ENCODE measurements at regions not wholly inside any gene's neighbourhood (a gene's known extent, or its start where the extent isn't known, plus 50 kb on each side); places are given as distances from the start of the nearest gene placed in this dataset.
"Not testable (repeated sequence)": the region's sequence is repeated elsewhere in the genome, so short reads cannot be mapped to it uniquely, and the experiment has no call there.

GRCh38 chr3:110015231-110015963 is 678.1 kb upstream of the DPPA4 start:
- intact Hi-C loops (cut with micrococcal nuclease) = no loop called here
- H3K36me3 ChIP-seq (ENCODE audit: control insufficient read depth in 2 of 3, insufficient read depth in 3 of 3, low read length in 3 of 3) = no peaks in the 10 kb centered on the region
- Mint-ChIP-seq H3K9me3 (peaks cover 0 to 5% (median 2%) of the 10 kb centered on the region in 11 donors), H3K4me1 (peaks cover 0 to 14% (median 0%) of the 10 kb centered on the region in 7 donors), H3K4me3 (no peak overlapping the region), H3K27ac (no peak overlapping the region), H3K27me3 (no peaks in the 10 kb centered on the region), H3K36me3 (no peaks in the 10 kb centered on the region)
- ATAC-seq (no peak), DNase-seq (no peak)
- no peak overlapping the region for H3K4me3 ChIP-seq (ENCODE audit: low read length)
- peaks cover 0 to 2% of the 10 kb centered on the region in 2 donors for H3K4me1 ChIP-seq (ENCODE audit: control insufficient read depth in 2 of 2, insufficient read depth in 2 of 2, low read length in 2 of 2)
- H3K27me3 ChIP-seq (ENCODE audit: control insufficient read depth in 2 of 2, insufficient read depth in 2 of 2, low read length in 2 of 2) = no peaks in the 10 kb centered on the region
- CTCF ChIA-PET = no interaction called here
- no peaks in the 10 kb centered on the region for H3K9me3 ChIP-seq (ENCODE audit: control insufficient read depth in 2 of 3, low read length in 3 of 3)
- no peak overlapping the region for H3K27ac ChIP-seq (ENCODE audit: low read depth, low read length)
- POLR2A ChIA-PET = interaction anchor here (0.6 kb wide), 1 partner anchor 72 kb away, joined by 3 read pairs; no protein-coding TSS in a partner anchor

GRCh38 chr3:110016235-110016815 is 679.0 kb upstream of the DPPA4 start:
- Mint-ChIP-seq H3K9me3 (peaks cover 0 to 5% (median 2%) of the 10 kb centered on the region in 11 donors), H3K27me3 (no peaks in the 10 kb centered on the region), H3K36me3 (no peaks in the 10 kb centered on the region), H3K4me3 (peak overlapping the region in 5 of 10 donors; percentile 17 to 62 (median 38)), H3K27ac (no peak overlapping the region), H3K4me1 (peaks cover 0 to 14% (median 0%) of the 10 kb centered on the region in 7 donors)
- intact Hi-C loops (cut with micrococcal nuclease) = no loop called here
- H3K27me3 ChIP-seq (ENCODE audit: control insufficient read depth in 2 of 2, insufficient read depth in 2 of 2, low read length in 2 of 2) = no peaks in the 10 kb centered on the region
- no peaks in the 10 kb centered on the region for H3K9me3 ChIP-seq (ENCODE audit: control insufficient read depth in 2 of 3, low read length in 3 of 3)
- DNase-seq = no peak
- no peak for ATAC-seq
- H3K4me1 ChIP-seq (ENCODE audit: control insufficient read depth in 2 of 2, insufficient read depth in 2 of 2, low read length in 2 of 2) = peaks cover 0 to 2% of the 10 kb centered on the region in 2 donors
- H3K27ac ChIP-seq (ENCODE audit: low read depth, low read length) = no peak overlapping the region
- H3K4me3 ChIP-seq (ENCODE audit: low read length) = no peak overlapping the region
- H3K36me3 ChIP-seq (ENCODE audit: control insufficient read depth in 2 of 3, insufficient read depth in 3 of 3, low read length in 3 of 3) = no peaks in the 10 kb centered on the region
- ChIA-PET CTCF (no interaction called here), POLR2A (no interaction called here)

GRCh38 chr3:110017304-110017703 is 680.0 kb upstream of the DPPA4 start:
- H3K27me3 Mint-ChIP-seq = no peaks in the 10 kb centered on the region
- intact Hi-C loops (cut with micrococcal nuclease) = no loop called here
- Histone ChIP-seq H3K27ac (ENCODE audit: low read depth, low read length) (no peak overlapping the region), H3K27me3 (ENCODE audit: control insufficient read depth in 2 of 2, insufficient read depth in 2 of 2, low read length in 2 of 2) (no peaks in the 10 kb centered on the region), H3K9me3 (ENCODE audit: control insufficient read depth in 2 of 3, low read length in 3 of 3) (no peaks in the 10 kb centered on the region), H3K4me3 (ENCODE audit: low read length) (no peak overlapping the region), H3K36me3 (ENCODE audit: control insufficient read depth in 2 of 3, insufficient read depth in 3 of 3, low read length in 3 of 3) (no peaks in the 10 kb centered on the region), H3K4me1 (ENCODE audit: control insufficient read depth in 2 of 2, insufficient read depth in 2 of 2, low read length in 2 of 2) (peaks cover 0 to 2% of the 10 kb centered on the region in 2 donors)
- ATAC-seq (no peak), DNase-seq (no peak)
- peaks cover 0 to 5% (median 2%) of the 10 kb centered on the region in 11 donors for H3K9me3 Mint-ChIP-seq
- ChIA-PET CTCF (no interaction called here), POLR2A (interaction anchor here (0.6 kb wide), 1 partner anchor 170 kb away, joined by 3 read pairs; no protein-coding TSS in a partner anchor)
- no peak overlapping the region for H3K4me3 Mint-ChIP-seq
- H3K4me1 Mint-ChIP-seq = peaks cover 0 to 14% (median 0%) of the 10 kb centered on the region in 7 donors
- no peaks in the 10 kb centered on the region for H3K36me3 Mint-ChIP-seq
- no peak overlapping the region for H3K27ac Mint-ChIP-seq

GRCh38 chr3:110021659-110022058 is 684.3 kb upstream of the DPPA4 start:
- intact Hi-C loops (cut with micrococcal nuclease) = no loop called here
- Histone ChIP-seq H3K36me3 (ENCODE audit: control insufficient read depth in 2 of 3, insufficient read depth in 3 of 3, low read length in 3 of 3) (no peaks in the 10 kb centered on the region), H3K9me3 (ENCODE audit: control insufficient read depth in 2 of 3, low read length in 3 of 3) (no peaks in the 10 kb centered on the region), H3K27ac (ENCODE audit: low read depth, low read length) (no peak overlapping the region), H3K4me1 (ENCODE audit: control insufficient read depth in 2 of 2, insufficient read depth in 2 of 2, low read length in 2 of 2) (no peaks in the 10 kb centered on the region), H3K4me3 (ENCODE audit: low read length) (no peak overlapping the region), H3K27me3 (ENCODE audit: control insufficient read depth in 2 of 2, insufficient read depth in 2 of 2, low read length in 2 of 2) (no peaks in the 10 kb centered on the region)
- Mint-ChIP-seq H3K9me3 (peaks cover 0 to 14% (median 2%) of the 10 kb centered on the region in 11 donors), H3K36me3 (no peaks in the 10 kb centered on the region), H3K27me3 (no peaks in the 10 kb centered on the region), H3K27ac (no peak overlapping the region), H3K4me3 (no peak overlapping the region), H3K4me1 (peaks cover 0 to 3% (median 0%) of the 10 kb centered on the region in 7 donors)
- ChIA-PET CTCF (no interaction called here), POLR2A (no interaction called here)
- DNase-seq = no peak
- no peak for ATAC-seq

- CTCF ChIA-PET; ATAC-seq; H3K27me3 Mint-ChIP-seq; H3K4me3 Mint-ChIP-seq; H3K36me3 ChIP-seq (ENCODE audit: control insufficient read depth in 2 of 3, insufficient read depth in 3 of 3, low read length in 3 of 3); POLR2A ChIA-PET; H3K27ac ChIP-seq (ENCODE audit: low read depth, low read length); intact Hi-C loops (cut with micrococcal nuclease); H3K9me3 ChIP-seq (ENCODE audit: control insufficient read depth in 2 of 3, low read length in 3 of 3); DNase-seq; H3K4me1 ChIP-seq (ENCODE audit: control insufficient read depth in 2 of 2, insufficient read depth in 2 of 2, low read length in 2 of 2); H3K27ac Mint-ChIP-seq; H3K36me3 Mint-ChIP-seq; H3K4me1 Mint-ChIP-seq; H3K27me3 ChIP-seq (ENCODE audit: control insufficient read depth in 2 of 2, insufficient read depth in 2 of 2, low read length in 2 of 2); H3K4me3 ChIP-seq (ENCODE audit: low read length): not testable (repeated sequence)
- peaks cover 0 to 14% (median 2%) of the 10 kb centered on the region in 11 donors for H3K9me3 Mint-ChIP-seq
Measured at GRCh38 chr3:110023022-110023421, 685.7 kb upstream of the DPPA4 start.

GRCh38 chr3:110026421-110026820 is 689.1 kb upstream of the DPPA4 start:
- DNase-seq (no peak), ATAC-seq (no peak)
- Mint-ChIP-seq H3K27me3 (no peaks in the 10 kb centered on the region), H3K4me3 (no peak overlapping the region), H3K36me3 (no peaks in the 10 kb centered on the region), H3K9me3 (peaks cover 0 to 14% (median 2%) of the 10 kb centered on the region in 11 donors), H3K4me1 (no peaks in the 10 kb centered on the region), H3K27ac (no peak overlapping the region)
- Histone ChIP-seq H3K9me3 (ENCODE audit: control insufficient read depth in 2 of 3, low read length in 3 of 3) (no peaks in the 10 kb centered on the region), H3K27me3 (ENCODE audit: control insufficient read depth in 2 of 2, insufficient read depth in 2 of 2, low read length in 2 of 2) (no peaks in the 10 kb centered on the region), H3K4me3 (ENCODE audit: low read length) (no peak overlapping the region), H3K27ac (ENCODE audit: low read depth, low read length) (no peak overlapping the region), H3K36me3 (ENCODE audit: control insufficient read depth in 2 of 3, insufficient read depth in 3 of 3, low read length in 3 of 3) (no peaks in the 10 kb centered on the region), H3K4me1 (ENCODE audit: control insufficient read depth in 2 of 2, insufficient read depth in 2 of 2, low read length in 2 of 2) (no peaks in the 10 kb centered on the region)
- intact Hi-C loops (cut with micrococcal nuclease) = no loop called here
- ChIA-PET POLR2A (no interaction called here), CTCF (no interaction called here)

All from naive thymus-derived CD4-positive, alpha-beta T cell (primary cell).